ENCODE measurements at regions not wholly inside any gene's neighbourhood (a gene's known extent, or its start where the extent isn't known, plus 50 kb on each side); places are given as distances from the start of the nearest gene placed in this dataset.
"Not testable (repeated sequence)": the region's sequence is repeated elsewhere in the genome, so short reads cannot be mapped to it uniquely, and the experiment has no call there.

DNA sequence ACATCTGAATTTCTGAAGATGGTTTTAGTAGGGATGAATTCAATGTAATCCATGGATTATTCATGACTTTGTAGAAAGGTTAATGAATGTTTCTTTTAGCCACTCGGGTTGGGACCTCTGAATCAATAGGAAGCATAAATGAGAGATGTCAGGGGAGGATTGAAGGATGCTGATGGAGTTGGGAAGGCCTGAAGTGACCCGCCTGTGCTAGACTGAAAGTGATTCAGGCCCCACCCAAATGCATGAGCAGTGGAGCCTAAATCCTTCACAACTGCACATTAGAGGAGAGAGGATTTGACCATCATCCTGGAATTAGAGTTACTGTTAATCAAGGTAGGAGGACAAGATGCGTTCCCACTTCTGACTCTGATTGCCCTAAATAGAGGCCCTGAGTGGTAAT, 162.2 kb upstream of the PTPN20 start:
- H3K4me3 ChIP-seq (ENCODE audit: low read depth, low read length); H3K9ac ChIP-seq; H2AFZ ChIP-seq; H3K79me2 ChIP-seq; H3K4me2 ChIP-seq (ENCODE audit: low read length); H3K27ac ChIP-seq; H3K36me3 ChIP-seq (ENCODE audit: control insufficient read depth, insufficient read depth, low read length); H3K9me3 ChIP-seq (ENCODE audit: control insufficient read depth, low read length); H3K4me1 ChIP-seq; H3K27me3 ChIP-seq (ENCODE audit: control insufficient read depth, insufficient read depth, low read length): not testable (repeated sequence)

DNA sequence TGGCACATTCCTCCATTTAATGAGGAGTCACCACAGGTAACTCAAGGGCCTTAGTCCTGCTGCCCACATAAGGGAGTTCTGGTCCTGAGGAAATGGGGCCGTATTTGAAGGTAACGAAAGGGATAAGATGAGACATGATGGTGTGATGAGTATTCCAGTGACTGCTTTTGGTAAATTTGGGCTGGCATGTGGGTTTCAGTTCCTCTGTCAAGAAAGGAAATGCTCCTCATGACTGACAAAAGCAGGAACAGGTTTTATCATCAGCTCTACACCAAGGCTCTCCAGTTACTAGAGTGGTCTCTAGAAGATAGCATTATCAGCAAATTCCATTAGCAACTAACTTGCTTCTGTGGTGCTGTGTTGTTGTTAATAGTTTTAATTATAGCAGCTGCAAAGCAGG, 161.8 kb upstream of the PTPN20 start:
- H3K9me3 ChIP-seq (ENCODE audit: control insufficient read depth, low read length); H2AFZ ChIP-seq; H3K79me2 ChIP-seq; H3K4me2 ChIP-seq (ENCODE audit: low read length); H3K4me3 ChIP-seq (ENCODE audit: low read depth, low read length); H3K4me1 ChIP-seq; H3K27ac ChIP-seq; H3K27me3 ChIP-seq (ENCODE audit: control insufficient read depth, insufficient read depth, low read length); H3K36me3 ChIP-seq (ENCODE audit: control insufficient read depth, insufficient read depth, low read length); H3K9ac ChIP-seq: not testable (repeated sequence)

- H2AFZ ChIP-seq; H3K27ac ChIP-seq; H3K4me2 ChIP-seq (ENCODE audit: low read length); H3K79me2 ChIP-seq; H3K4me1 ChIP-seq; H3K9ac ChIP-seq; H3K9me3 ChIP-seq (ENCODE audit: control insufficient read depth, low read length); H3K27me3 ChIP-seq (ENCODE audit: control insufficient read depth, insufficient read depth, low read length); H3K36me3 ChIP-seq (ENCODE audit: control insufficient read depth, insufficient read depth, low read length); H3K4me3 ChIP-seq (ENCODE audit: low read depth, low read length): not testable (repeated sequence)
Observed at GRCh38 chr10:46753763-46754162, 157.5 kb upstream of the PTPN20 start.

- H3K36me3 ChIP-seq (ENCODE audit: control insufficient read depth, insufficient read depth, low read length); H3K9me3 ChIP-seq (ENCODE audit: control insufficient read depth, low read length); H3K9ac ChIP-seq; H3K4me1 ChIP-seq; H3K27me3 ChIP-seq (ENCODE audit: control insufficient read depth, insufficient read depth, low read length); H3K79me2 ChIP-seq; H3K4me2 ChIP-seq (ENCODE audit: low read length); H2AFZ ChIP-seq; H3K27ac ChIP-seq; H3K4me3 ChIP-seq (ENCODE audit: low read depth, low read length): not testable (repeated sequence)
Observed at GRCh38 chr10:46761471-46761870, 149.8 kb upstream of the PTPN20 start.

GRCh38 chr10:46768515-46769291, 142.5 kb upstream of the PTPN20 start:
- H3K27me3 ChIP-seq (ENCODE audit: control insufficient read depth, insufficient read depth, low read length); H3K4me3 ChIP-seq (ENCODE audit: low read depth, low read length); H2AFZ ChIP-seq; H3K9me3 ChIP-seq (ENCODE audit: control insufficient read depth, low read length); H3K4me1 ChIP-seq; H3K79me2 ChIP-seq; H3K36me3 ChIP-seq (ENCODE audit: control insufficient read depth, insufficient read depth, low read length); H3K9ac ChIP-seq; H3K4me2 ChIP-seq (ENCODE audit: low read length); H3K27ac ChIP-seq: not testable (repeated sequence)

DNA sequence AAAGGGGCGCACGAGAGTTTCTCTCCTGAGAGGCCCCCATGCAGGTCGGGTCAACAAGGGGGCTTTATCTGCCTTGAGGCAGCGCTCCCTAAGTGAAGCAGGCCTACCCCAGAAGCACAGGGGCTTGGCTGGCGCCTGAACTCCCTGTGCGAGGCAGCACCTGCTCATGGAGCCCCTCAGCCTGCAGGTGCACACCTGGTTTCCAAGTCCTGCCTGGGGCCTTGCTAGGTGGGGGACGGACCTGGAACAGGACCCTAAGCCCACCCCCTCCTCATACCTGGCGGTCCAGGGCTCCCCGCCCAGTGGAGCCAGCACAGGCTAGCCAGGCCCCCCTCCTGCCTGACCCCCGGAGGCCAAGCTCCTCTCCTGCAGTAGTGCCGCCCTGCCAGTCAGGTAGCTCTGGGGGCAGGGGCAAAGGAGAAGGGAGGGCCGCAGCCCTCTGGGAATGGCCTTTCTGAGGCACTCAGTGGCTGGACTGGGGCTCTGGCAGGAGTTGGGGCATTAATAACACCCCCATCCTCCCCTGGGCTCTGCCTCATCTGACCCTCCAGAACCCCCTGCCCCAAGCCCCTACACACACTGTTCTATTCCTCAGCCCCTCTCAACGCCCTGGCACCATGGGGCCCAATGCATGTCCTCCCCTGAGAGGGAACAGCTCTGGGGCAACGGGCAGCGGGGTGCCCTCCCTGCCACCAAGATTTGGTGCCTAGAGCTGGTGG, 137.9 kb upstream of the PTPN20 start:
- H3K27me3 ChIP-seq (ENCODE audit: control insufficient read depth, insufficient read depth, low read length); H3K4me2 ChIP-seq (ENCODE audit: low read length); H3K27ac ChIP-seq; H3K9me3 ChIP-seq (ENCODE audit: control insufficient read depth, low read length); H3K79me2 ChIP-seq; H3K9ac ChIP-seq; H2AFZ ChIP-seq; H3K36me3 ChIP-seq (ENCODE audit: control insufficient read depth, insufficient read depth, low read length); H3K4me3 ChIP-seq (ENCODE audit: low read depth, low read length); H3K4me1 ChIP-seq: not testable (repeated sequence)

DNA sequence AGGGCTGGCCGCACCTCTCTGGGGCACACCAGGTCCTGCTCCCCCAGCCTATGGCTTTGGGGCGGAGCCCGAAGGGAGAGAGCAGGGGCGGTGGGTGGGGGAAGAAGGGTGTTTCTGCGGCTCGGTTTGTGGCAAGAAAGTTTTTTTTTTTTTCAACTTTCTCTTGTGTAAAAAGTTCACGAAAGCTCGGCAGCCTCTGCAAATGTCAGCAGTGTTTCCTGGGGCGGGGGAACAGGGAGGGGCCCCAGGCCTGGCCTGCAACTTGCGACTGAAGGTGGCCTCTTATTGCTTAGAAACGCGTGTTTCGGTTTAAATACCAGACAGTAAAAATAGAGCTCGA, 137.4 kb upstream of the PTPN20 start:
- H3K4me1 ChIP-seq; H3K36me3 ChIP-seq (ENCODE audit: control insufficient read depth, insufficient read depth, low read length); H3K27me3 ChIP-seq (ENCODE audit: control insufficient read depth, insufficient read depth, low read length); H3K79me2 ChIP-seq; H3K27ac ChIP-seq; H3K9me3 ChIP-seq (ENCODE audit: control insufficient read depth, low read length); H3K4me3 ChIP-seq (ENCODE audit: low read depth, low read length); H3K4me2 ChIP-seq (ENCODE audit: low read length); H3K9ac ChIP-seq; H2AFZ ChIP-seq: not testable (repeated sequence)

- not testable (repeated sequence) for H3K4me3 ChIP-seq (ENCODE audit: low read depth, low read length); H3K4me1 ChIP-seq; H3K27me3 ChIP-seq (ENCODE audit: control insufficient read depth, insufficient read depth, low read length)
Observed at GRCh38 chr10:46774366-46774765, 136.9 kb upstream of the PTPN20 start.

GRCh38 chr10:46774945-46775667, 136.1 kb upstream of the PTPN20 start:
- not testable (repeated sequence) for H3K27ac ChIP-seq; H3K36me3 ChIP-seq (ENCODE audit: control insufficient read depth, insufficient read depth, low read length); H3K4me2 ChIP-seq (ENCODE audit: low read length); H3K79me2 ChIP-seq; H3K9me3 ChIP-seq (ENCODE audit: control insufficient read depth, low read length); H3K27me3 ChIP-seq (ENCODE audit: control insufficient read depth, insufficient read depth, low read length); H3K4me3 ChIP-seq (ENCODE audit: low read depth, low read length); H2AFZ ChIP-seq; H3K4me1 ChIP-seq; H3K9ac ChIP-seq

More at GRCh38 chr10:46774366-46774765, 136.9 kb upstream of the PTPN20 start:
- H3K36me3 ChIP-seq (ENCODE audit: control insufficient read depth, insufficient read depth, low read length); H3K27ac ChIP-seq; H2AFZ ChIP-seq; H3K4me2 ChIP-seq (ENCODE audit: low read length); H3K9ac ChIP-seq; H3K79me2 ChIP-seq; H3K9me3 ChIP-seq (ENCODE audit: control insufficient read depth, low read length): not testable (repeated sequence)

GRCh38 chr10:46775668-46776059, 135.6 kb upstream of the PTPN20 start:
- not testable (repeated sequence) for H2AFZ ChIP-seq; H3K4me1 ChIP-seq; H3K4me2 ChIP-seq (ENCODE audit: low read length); H3K27me3 ChIP-seq (ENCODE audit: control insufficient read depth, insufficient read depth, low read length); H3K9ac ChIP-seq; H3K27ac ChIP-seq; H3K79me2 ChIP-seq; H3K9me3 ChIP-seq (ENCODE audit: control insufficient read depth, low read length); H3K4me3 ChIP-seq (ENCODE audit: low read depth, low read length); H3K36me3 ChIP-seq (ENCODE audit: control insufficient read depth, insufficient read depth, low read length)

DNA sequence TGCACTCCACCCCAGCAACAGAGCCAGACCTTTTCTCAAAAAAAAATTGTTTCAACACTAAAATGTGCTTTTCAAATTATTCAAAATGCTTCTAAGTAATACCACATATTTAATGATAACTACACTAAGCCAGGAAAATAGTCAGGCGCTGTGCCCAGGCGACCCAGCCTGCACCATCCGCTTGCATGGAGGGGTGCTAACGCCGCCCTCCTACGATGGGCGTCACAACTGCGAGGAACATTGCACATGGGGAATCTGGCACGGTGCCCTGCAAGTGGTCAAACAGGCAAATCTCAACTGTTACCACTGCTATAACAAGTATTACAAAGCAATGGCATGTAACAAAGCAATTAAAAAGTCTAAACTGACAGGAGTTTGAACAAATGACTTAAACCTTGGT, 131.7 kb upstream of the PTPN20 start:
- H3K9ac ChIP-seq; H3K4me3 ChIP-seq (ENCODE audit: low read depth, low read length); H3K9me3 ChIP-seq (ENCODE audit: control insufficient read depth, low read length); H3K4me2 ChIP-seq (ENCODE audit: low read length); H3K79me2 ChIP-seq; H3K27ac ChIP-seq; H2AFZ ChIP-seq; H3K27me3 ChIP-seq (ENCODE audit: control insufficient read depth, insufficient read depth, low read length); H3K4me1 ChIP-seq; H3K36me3 ChIP-seq (ENCODE audit: control insufficient read depth, insufficient read depth, low read length): not testable (repeated sequence)
